ENCODE measurements at regions not wholly inside any gene's neighbourhood (a gene's known extent, or its start where the extent isn't known, plus 50 kb on each side); places are given as distances from the start of the nearest gene placed in this dataset.

- no peaks in the 10 kb centered on the region for H3K9me3 Mint-ChIP-seq
- ATAC-seq (ENCODE audit: poor library complexity) (no peak), DNase-seq (no peak)
- no peak overlapping the region for H3K27ac Mint-ChIP-seq
- H3K4me3 ChIP-seq (ENCODE audit: low read length) = no peak overlapping the region
- H3K9me3 ChIP-seq (ENCODE audit: control insufficient read depth in 1 of 2, insufficient read depth in 1 of 2, low read length in 2 of 2) = no peaks in the 10 kb centered on the region
- H3K36me3 Mint-ChIP-seq (ENCODE audit: low read depth) = no peaks in the 10 kb centered on the region
- ChIA-PET POLR2A (no interaction called here), CTCF (no interaction called here)
- no peaks in the 10 kb centered on the region for H3K4me1 ChIP-seq (ENCODE audit: insufficient read depth, low read length)
- no peak overlapping the region for H3K27ac ChIP-seq (ENCODE audit: low read depth in 1 of 2, low read length in 2 of 2)
- no peak overlapping the region for H3K4me3 Mint-ChIP-seq
- no peak for TF ChIP-seq CTCF (IDR thresholded peaks at IDR 0.05)
- no peaks in the 10 kb centered on the region for H3K27me3 Mint-ChIP-seq
- H3K36me3 ChIP-seq (ENCODE audit: insufficient read depth, low read length) = no peaks in the 10 kb centered on the region
- intact Hi-C loops (cut with DNase I, micrococcal nuclease) = no loop called here
- no peaks in the 10 kb centered on the region for H3K4me1 Mint-ChIP-seq (ENCODE audit: low read depth)
- no peaks in the 10 kb centered on the region for H3K27me3 ChIP-seq (ENCODE audit: control insufficient read depth in 1 of 2, insufficient read depth in 2 of 2, low read length in 2 of 2)
These were observed 196.6 kb downstream of the ASB9 start for GRCh38 chrX:15073313-15073712.

- Histone ChIP-seq H3K9me3 (ENCODE audit: control insufficient read depth in 1 of 2, insufficient read depth in 1 of 2, low read length in 2 of 2) (no peaks in the 10 kb centered on the region), H3K36me3 (ENCODE audit: insufficient read depth, low read length) (no peaks in the 10 kb centered on the region), H3K4me3 (ENCODE audit: low read length) (no peak overlapping the region), H3K4me1 (ENCODE audit: insufficient read depth, low read length) (no peaks in the 10 kb centered on the region), H3K27ac (ENCODE audit: low read depth in 1 of 2, low read length in 2 of 2) (no peak overlapping the region), H3K27me3 (ENCODE audit: control insufficient read depth in 1 of 2, insufficient read depth in 2 of 2, low read length in 2 of 2) (no peaks in the 10 kb centered on the region)
- intact Hi-C loops (cut with DNase I, micrococcal nuclease) = no loop called here
- ChIA-PET POLR2A (no interaction called here), CTCF (no interaction called here)
- Mint-ChIP-seq H3K4me1 (ENCODE audit: low read depth) (no peaks in the 10 kb centered on the region), H3K27ac (no peak overlapping the region), H3K4me3 (no peak overlapping the region), H3K36me3 (ENCODE audit: low read depth) (no peaks in the 10 kb centered on the region), H3K27me3 (no peaks in the 10 kb centered on the region), H3K9me3 (no peaks in the 10 kb centered on the region)
- no peak for DNase-seq
- ATAC-seq (ENCODE audit: poor library complexity) = no peak
- TF ChIP-seq CTCF (IDR thresholded peaks at IDR 0.05) = no peak
These were observed 197.0 kb downstream of the ASB9 start for GRCh38 chrX:15072880-15073279.

GRCh38 chrX:15072259-15072658, 197.6 kb downstream of the ASB9 start:
- no peak overlapping the region for H3K4me3 Mint-ChIP-seq
- no peak overlapping the region for H3K4me3 ChIP-seq (ENCODE audit: low read length)
- ChIA-PET POLR2A (no interaction called here), CTCF (no interaction called here)
- no peak for ATAC-seq (ENCODE audit: poor library complexity)
- intact Hi-C loops (cut with DNase I, micrococcal nuclease) = no loop called here
- TF ChIP-seq CTCF (IDR thresholded peaks at IDR 0.05) = no peak
- H3K9me3 Mint-ChIP-seq = no peaks in the 10 kb centered on the region
- H3K27me3 Mint-ChIP-seq = no peaks in the 10 kb centered on the region
- no peaks in the 10 kb centered on the region for H3K4me1 ChIP-seq (ENCODE audit: insufficient read depth, low read length)
- no peaks in the 10 kb centered on the region for H3K27me3 ChIP-seq (ENCODE audit: control insufficient read depth in 1 of 2, insufficient read depth in 2 of 2, low read length in 2 of 2)
- no peaks in the 10 kb centered on the region for H3K4me1 Mint-ChIP-seq (ENCODE audit: low read depth)
- no peaks in the 10 kb centered on the region for H3K9me3 ChIP-seq (ENCODE audit: control insufficient read depth in 1 of 2, insufficient read depth in 1 of 2, low read length in 2 of 2)
- no peak overlapping the region for H3K27ac Mint-ChIP-seq
- no peaks in the 10 kb centered on the region for H3K36me3 ChIP-seq (ENCODE audit: insufficient read depth, low read length)
- H3K27ac ChIP-seq (ENCODE audit: low read depth in 1 of 2, low read length in 2 of 2) = no peak overlapping the region
- no peak for DNase-seq
- H3K36me3 Mint-ChIP-seq (ENCODE audit: low read depth) = no peaks in the 10 kb centered on the region

All from CD4-positive, alpha-beta T cell (primary cell).